NT2/D1 (cell line): ENCODE measurements at regions not wholly inside any gene's neighbourhood (a gene's known extent, or its start where the extent isn't known, plus 50 kb on each side); places are given as distances from the start of the nearest gene placed in this dataset.

Experiments
- YY1 ChIP-seq: IDR thresholded peaks from 2 replicates; pipeline ENCODE4 v1.6.1; 2011; ENCODE audit not compliant: insufficient read length, insufficient read depth
- ZNF274 ChIP-seq: IDR thresholded peaks from 2 replicates; pipeline ENCODE4 v1.6.1; 2011; ENCODE audit warnings: mild to moderate bottlenecking, low read depth, low read length

- TF ChIP-seq ZNF274: no peak
- TF ChIP-seq YY1: no peak
These were observed 514.4 kb upstream of the B3GALT2 start for GRCh38 chr1:193700710-193701355.
